ENCODE measurements at regions not wholly inside any gene's neighbourhood (a gene's known extent, or its start where the extent isn't known, plus 50 kb on each side); places are given as distances from the start of the nearest gene placed in this dataset.

- Mint-ChIP-seq H3K27me3 (no peaks in the 10 kb centered on the region), H3K4me1 (no peaks in the 10 kb centered on the region), H3K27ac (no peak overlapping the region), H3K9me3 (no peaks in the 10 kb centered on the region), H3K4me3 (no peak overlapping the region), H3K36me3 (ENCODE audit: low read depth) (no peaks in the 10 kb centered on the region)
- no peak for DNase-seq
- no peak for TF ChIP-seq CTCF (IDR thresholded peaks at IDR 0.05)
- CTCF ChIA-PET: interaction anchor here (0.9 kb wide), 1 partner anchor 14 kb away, joined by 3 read pairs; no protein-coding TSS in a partner anchor
- intact Hi-C loops (cut with micrococcal nuclease): no loop called here
- no peak for ATAC-seq (ENCODE audit: low read depth)
- POLR2A ChIA-PET: no interaction called here
Measured at GRCh38 chr6:44614396-44614795, 226.9 kb downstream of the CDC5L start.

- Mint-ChIP-seq H3K9me3 (no peaks in the 10 kb centered on the region), H3K27me3 (no peaks in the 10 kb centered on the region), H3K4me1 (no peaks in the 10 kb centered on the region), H3K36me3 (ENCODE audit: low read depth) (no peaks in the 10 kb centered on the region), H3K27ac (no peak overlapping the region), H3K4me3 (no peak overlapping the region)
- intact Hi-C loops (cut with micrococcal nuclease): no loop called here
- CTCF ChIA-PET: no interaction called here
- POLR2A ChIA-PET: no interaction called here
- TF ChIP-seq CTCF (IDR thresholded peaks at IDR 0.05): no peak
- DNase-seq (no peak), ATAC-seq (ENCODE audit: low read depth) (no peak)
Measured at GRCh38 chr6:44615621-44616020, 228.1 kb downstream of the CDC5L start.

- Mint-ChIP-seq H3K27me3 (no peaks in the 10 kb centered on the region), H3K27ac (no peak overlapping the region), H3K4me3 (no peak overlapping the region), H3K4me1 (no peaks in the 10 kb centered on the region), H3K36me3 (ENCODE audit: low read depth) (no peaks in the 10 kb centered on the region), H3K9me3 (no peaks in the 10 kb centered on the region)
- ATAC-seq (ENCODE audit: low read depth) (no peak), DNase-seq (no peak)
- TF ChIP-seq CTCF (IDR thresholded peaks at IDR 0.05): no peak
- intact Hi-C loops (cut with micrococcal nuclease): no loop called here
- ChIA-PET CTCF (no interaction called here), POLR2A (no interaction called here)
Measured at GRCh38 chr6:44617416-44617815, 229.9 kb downstream of the CDC5L start.

GRCh38 chr6:44618371-44618770 is 230.9 kb downstream of the CDC5L start:
- ChIA-PET POLR2A (no interaction called here), CTCF (no interaction called here)
- H3K36me3 Mint-ChIP-seq (ENCODE audit: low read depth): no peaks in the 10 kb centered on the region
- no peaks in the 10 kb centered on the region for H3K27me3 Mint-ChIP-seq
- no peak overlapping the region for H3K4me3 Mint-ChIP-seq
- H3K4me1 Mint-ChIP-seq: peaks cover 7% of the 10 kb centered on the region
- intact Hi-C loops (cut with micrococcal nuclease): no loop called here
- TF ChIP-seq CTCF (IDR thresholded peaks at IDR 0.05): no peak
- no peak overlapping the region for H3K27ac Mint-ChIP-seq
- no peaks in the 10 kb centered on the region for H3K9me3 Mint-ChIP-seq
- ATAC-seq (ENCODE audit: low read depth) (no peak), DNase-seq (no peak)

- ChIA-PET POLR2A (no interaction called here), CTCF (no interaction called here)
- no peak overlapping the region for H3K4me3 Mint-ChIP-seq
- peaks cover 8% of the 10 kb centered on the region for H3K4me1 Mint-ChIP-seq
- ATAC-seq (ENCODE audit: low read depth) (no peak), DNase-seq (no peak)
- no peak overlapping the region for H3K27ac Mint-ChIP-seq
- intact Hi-C loops (cut with micrococcal nuclease): no loop called here
- TF ChIP-seq CTCF (IDR thresholded peaks at IDR 0.05): no peak
- H3K36me3 Mint-ChIP-seq (ENCODE audit: low read depth): no peaks in the 10 kb centered on the region
- H3K9me3 Mint-ChIP-seq: no peaks in the 10 kb centered on the region
- no peaks in the 10 kb centered on the region for H3K27me3 Mint-ChIP-seq
Measured at GRCh38 chr6:44620922-44621321, 233.4 kb downstream of the CDC5L start.
